AG04449 (cell line): ENCODE measurements at regions not wholly inside any gene's neighbourhood (a gene's known extent, or its start where the extent isn't known, plus 50 kb on each side); places are given as distances from the start of the nearest gene placed in this dataset.

Source experiments
- CTCF ChIA-PET: fragments of 350-600 bp; formaldehyde crosslinking; extraction: SDS; loops from one replicate; lab custom pipeline; 2021; ENCODE audit warnings: antibody characterized with exemption; lab: Yijun Ruan, JAX
- POLR2A ChIA-PET: fragments of 400-600, 350-600 bp; formaldehyde crosslinking; extraction: SDS; loops from one replicate; lab custom pipeline; 2020; ENCODE audit warnings: antibody characterized with exemption, inconsistent platforms; lab: Yijun Ruan, JAX
- DNase-seq: peaks from one replicate; pipeline ENCODE4 v3.0.0-alpha.2; 2010; ENCODE audit warnings: low read depth, low spot score
- H3K4me3 ChIP-seq: 2 replicates; pipeline ENCODE4 v1.5.1; 2011; ENCODE audit warnings: low read depth, mild to moderate bottlenecking, control low read depth, low read length
- TF ChIP-seq, protein P1 (sequence below): IDR thresholded peaks from one replicate; pipeline ENCODE4 v1.5.1; 2011; ENCODE audit warnings: mild to moderate bottlenecking, moderate library complexity, low read length, control low read depth, inconsistent platforms; ENCODE audit not compliant: insufficient read depth; ENCODE audit errors: missing control alignments

DNA sequence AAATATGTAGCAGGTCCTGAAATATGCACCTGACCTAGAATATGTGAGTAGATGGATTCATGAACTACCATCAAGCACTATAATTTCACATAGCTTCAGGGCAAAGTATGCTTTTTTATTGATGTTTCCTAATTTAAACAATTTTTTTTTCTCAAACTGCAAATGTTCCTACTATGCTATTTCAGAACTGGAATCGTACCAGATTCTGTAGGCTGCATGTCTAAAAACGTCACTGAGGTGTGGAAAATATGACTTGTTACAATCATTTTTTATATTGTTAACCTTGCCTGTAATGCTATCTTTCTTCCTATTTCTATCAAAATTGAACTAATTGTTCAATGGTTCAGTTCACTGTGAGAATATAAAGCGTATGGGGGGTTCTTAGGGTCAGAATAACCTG, 78.0 kb upstream of the RERGL start:
- CTCF ChIA-PET = interaction anchor here (3.0 kb wide), 1 partner anchor 9 kb away, joined by 15 read pairs; no protein-coding TSS in a partner anchor

DNA sequence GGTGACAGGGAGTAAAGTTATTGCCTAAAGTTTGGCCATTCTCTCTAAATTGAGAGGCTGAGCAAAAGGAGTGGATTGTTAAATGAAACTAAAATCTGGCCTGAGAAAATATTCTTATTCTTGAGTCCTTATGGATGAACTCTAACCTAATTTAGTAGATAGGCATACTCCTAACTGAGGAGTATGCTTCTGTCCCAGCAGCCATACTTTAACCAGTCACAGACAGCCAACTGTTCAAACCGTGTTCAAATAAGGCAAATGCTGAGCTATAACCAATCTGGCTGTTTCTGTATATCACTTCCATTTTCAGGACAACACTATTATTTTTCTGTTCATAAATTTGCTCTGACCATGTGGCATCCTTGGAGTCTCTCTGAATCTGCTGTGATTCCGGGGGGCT, 75.9 kb upstream of the RERGL start:
- no peak overlapping the region for H3K4me3 ChIP-seq
- POLR2A ChIA-PET = no interaction called here

More for the DNA sequence above, 78.0 kb upstream of the RERGL start:
- no peak overlapping the region for H3K4me3 ChIP-seq
- TF ChIP-seq, protein P1, sequence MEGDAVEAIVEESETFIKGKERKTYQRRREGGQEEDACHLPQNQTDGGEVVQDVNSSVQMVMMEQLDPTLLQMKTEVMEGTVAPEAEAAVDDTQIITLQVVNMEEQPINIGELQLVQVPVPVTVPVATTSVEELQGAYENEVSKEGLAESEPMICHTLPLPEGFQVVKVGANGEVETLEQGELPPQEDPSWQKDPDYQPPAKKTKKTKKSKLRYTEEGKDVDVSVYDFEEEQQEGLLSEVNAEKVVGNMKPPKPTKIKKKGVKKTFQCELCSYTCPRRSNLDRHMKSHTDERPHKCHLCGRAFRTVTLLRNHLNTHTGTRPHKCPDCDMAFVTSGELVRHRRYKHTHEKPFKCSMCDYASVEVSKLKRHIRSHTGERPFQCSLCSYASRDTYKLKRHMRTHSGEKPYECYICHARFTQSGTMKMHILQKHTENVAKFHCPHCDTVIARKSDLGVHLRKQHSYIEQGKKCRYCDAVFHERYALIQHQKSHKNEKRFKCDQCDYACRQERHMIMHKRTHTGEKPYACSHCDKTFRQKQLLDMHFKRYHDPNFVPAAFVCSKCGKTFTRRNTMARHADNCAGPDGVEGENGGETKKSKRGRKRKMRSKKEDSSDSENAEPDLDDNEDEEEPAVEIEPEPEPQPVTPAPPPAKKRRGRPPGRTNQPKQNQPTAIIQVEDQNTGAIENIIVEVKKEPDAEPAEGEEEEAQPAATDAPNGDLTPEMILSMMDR = no peak
- DNase-seq = no peak
- POLR2A ChIA-PET = no interaction called here

DNA sequence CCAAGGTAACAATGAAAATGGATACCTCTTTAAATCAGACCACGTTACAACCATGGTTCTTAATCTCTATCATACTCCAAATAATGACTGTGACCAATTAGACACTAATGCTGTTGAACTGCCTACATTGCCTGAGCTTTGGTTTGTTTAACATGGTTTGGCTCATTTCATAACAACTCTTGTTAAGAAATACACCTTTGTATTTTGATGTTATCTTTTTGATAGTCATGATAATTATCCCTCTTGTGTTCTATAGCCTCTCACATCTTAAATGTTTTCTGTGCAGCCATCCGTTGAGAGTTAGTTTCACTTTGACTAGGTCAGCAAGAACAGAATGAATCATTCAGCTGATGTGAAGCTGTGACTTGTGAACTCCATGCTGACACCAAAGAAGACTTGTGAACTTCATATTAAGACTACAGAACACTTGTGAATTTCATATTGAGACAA, 75.5 kb upstream of the RERGL start:
- no peak for DNase-seq
- ChIA-PET CTCF (interaction anchor here (0.8 to 2.6 kb wide), 4 partner anchors 13 to 81 kb away, joined by 3 to 11 read pairs (median 4); no protein-coding TSS in a partner anchor), POLR2A (no interaction called here)
- TF ChIP-seq, protein P1 = no peak
- H3K4me3 ChIP-seq = peak overlapping the region; percentile 21; the same call in 1 of the 2 replicates

More for the DNA sequence above, 75.9 kb upstream of the RERGL start:
- DNase-seq = no peak
- CTCF ChIA-PET = interaction anchor here (0.8 to 2.6 kb wide), 4 partner anchors 13 to 80 kb away, joined by 3 to 11 read pairs (median 4); no protein-coding TSS in a partner anchor
- TF ChIP-seq, protein P1 = no peak

DNA sequence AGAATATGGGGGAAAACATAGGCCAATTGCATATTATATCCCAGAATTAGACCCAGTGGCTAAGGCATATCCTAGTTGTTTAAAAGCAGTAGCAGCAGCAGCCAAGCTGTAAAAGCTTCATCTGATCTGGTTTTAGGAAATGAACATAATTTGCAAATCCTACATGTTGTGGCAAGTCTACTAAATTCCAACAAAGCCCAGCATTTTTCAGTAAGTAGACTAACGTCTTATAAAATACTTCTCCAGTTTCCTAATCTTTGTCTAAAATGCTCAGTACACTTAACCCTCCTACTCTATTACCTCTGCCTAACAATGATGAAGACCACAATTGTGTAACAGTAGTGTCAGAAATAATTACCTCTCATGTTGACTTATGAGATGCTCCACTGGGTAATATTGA, 70.9 kb upstream of the RERGL start:
- H3K4me3 ChIP-seq = no peak overlapping the region
- TF ChIP-seq, protein P1 = no peak
- ChIA-PET POLR2A (no interaction called here), CTCF (interaction anchor here (1.9 to 2.7 kb wide), 3 partner anchors 10 to 64 kb away, joined by 5 to 18 read pairs (median 12); no protein-coding TSS in a partner anchor)
- no peak for DNase-seq

DNA sequence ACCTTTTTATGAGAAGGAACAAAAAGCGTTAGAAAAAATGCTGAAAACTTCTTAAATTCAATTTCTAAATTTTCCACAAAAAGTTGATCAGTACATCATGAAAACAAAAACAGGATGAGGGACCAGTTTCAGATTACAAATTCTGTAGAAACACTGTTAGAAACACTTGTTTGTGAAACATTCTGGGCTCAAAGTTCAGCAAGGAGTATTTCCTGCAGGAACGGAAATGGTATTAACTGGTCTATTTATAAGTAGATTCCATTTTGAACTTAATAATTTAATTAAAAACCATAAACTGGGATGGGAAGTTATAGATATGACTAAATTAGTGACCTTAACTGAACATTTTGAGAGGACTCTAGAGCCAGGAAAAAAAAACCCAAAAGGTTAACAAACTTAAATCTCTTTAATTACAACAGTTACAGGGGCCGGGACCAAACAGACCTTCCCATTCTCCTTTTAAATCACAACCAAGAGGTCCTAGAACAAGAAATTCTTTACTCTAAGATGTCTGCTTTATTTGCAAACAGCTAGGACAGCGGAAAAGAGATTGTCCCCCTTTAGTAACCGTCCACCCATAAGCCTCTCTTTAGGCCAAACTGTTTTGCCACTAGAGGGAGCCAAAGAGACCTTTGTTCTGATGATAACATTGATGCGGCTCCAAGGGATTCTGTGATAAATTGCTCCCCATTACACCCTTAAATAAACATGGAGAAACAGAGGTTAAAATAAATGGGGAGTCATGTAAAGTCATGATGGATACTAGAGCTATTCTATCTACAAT, 69.0 kb upstream of the RERGL start:
- ChIA-PET POLR2A (no interaction called here), CTCF (interaction anchor here (0.7 to 2.7 kb wide), 12 partner anchors 8 to 980 kb away, joined by 3 to 27 read pairs (median 14); no protein-coding TSS in a partner anchor)
- DNase-seq = no peak
- H3K4me3 ChIP-seq = no peak overlapping the region
- TF ChIP-seq, protein P1 = peak; percentile 78

DNA sequence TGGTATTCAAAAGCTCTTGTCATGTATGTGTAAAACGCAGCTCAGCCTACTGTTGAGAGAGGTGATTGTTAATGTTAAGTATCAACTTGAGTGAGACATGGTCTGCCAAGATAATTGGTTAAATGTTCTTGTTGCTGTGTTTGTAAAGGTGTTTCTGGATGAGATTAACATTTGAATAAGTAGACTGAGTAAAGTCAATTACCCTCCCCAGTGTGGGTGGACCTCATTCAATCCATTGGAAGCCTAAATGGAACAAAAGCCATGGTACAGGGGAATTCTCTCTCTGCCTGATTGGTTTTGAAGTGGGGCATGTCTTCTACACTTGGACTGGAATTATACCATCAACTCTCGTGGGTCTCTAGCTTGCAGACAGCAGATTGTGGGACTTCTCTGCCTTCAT, 63.8 kb upstream of the RERGL start:
- no peak for DNase-seq
- ChIA-PET CTCF (interaction anchor here (0.9 to 3.6 kb wide), 2 partner anchors 11 to 69 kb away, joined by 3 to 11 read pairs; no protein-coding TSS in a partner anchor), POLR2A (no interaction called here)
- TF ChIP-seq, protein P1 = no peak
- H3K4me3 ChIP-seq = no peak overlapping the region
